Sigmoid colon (tissue), 6 donors: ENCODE measurements at regions not wholly inside any gene's neighbourhood (a gene's known extent, or its start where the extent isn't known, plus 50 kb on each side); places are given as distances from the start of the nearest gene placed in this dataset.

Source experiments
- DNase-seq: peaks from one replicate; pipeline ENCODE4 v3.0.0-alpha.2; 2019
- H3K27ac ChIP-seq, 4 donors: fragments of 200-600 bp; sonication (generic); one replicate each; pipeline ENCODE4 v1.5.1; 2016 to 2019; ENCODE audit warnings: mild to moderate bottlenecking in 1 of 4
- H3K27me3 ChIP-seq, 3 donors: fragments of 200-600 bp; sonication (generic); one replicate each; pipeline ENCODE4 v1.5.1; 2019; ENCODE audit warnings: mild to moderate bottlenecking in 1 of 3
- H3K36me3 ChIP-seq, 4 donors: fragments of 200-600 bp; sonication (generic); one replicate each; pipeline ENCODE4 v1.5.1; 2016 to 2019
- H3K4me1 ChIP-seq, 4 donors: fragments of 200-600 bp; sonication (generic); one replicate each; pipeline ENCODE4 v1.5.1; 2017 to 2019
- H3K4me3 ChIP-seq, 4 donors: fragments of 200-600 bp; sonication (generic); one replicate each; pipeline ENCODE4 v1.5.1; 2017 to 2019; ENCODE audit warnings: mild to moderate bottlenecking in 2 of 4, moderate library complexity in 1 of 4
- H3K9me3 ChIP-seq, 4 donors: fragments of 200-600 bp in 3 of 4; sonication (generic) in 3 of 4; one replicate each; pipeline versions ENCODE4 v1.5.1 to v1.6.1; 2013 to 2019
- EP300 ChIP-seq, 4 donors: sonication (generic); formaldehyde crosslinking; IDR thresholded peaks; one replicate each; pipeline ENCODE4 v1.6.1; 2017; ENCODE audit warnings: antibody characterized with exemption in 4 of 4
- POLR2A ChIP-seq, 2 donors: fragments of 450-650 bp; IDR thresholded peaks; one replicate each; pipeline ENCODE4 v1.6.1; 2016; ENCODE audit warnings: antibody characterized with exemption in 2 of 2, mild to moderate bottlenecking in 2 of 2, moderate library complexity in 2 of 2
- POLR2AphosphoS5 ChIP-seq, 4 donors: sonication (generic); formaldehyde crosslinking; IDR thresholded peaks; one replicate each; pipeline ENCODE4 v1.6.1; 2017; ENCODE audit warnings: antibody characterized with exemption in 4 of 4
- WGBS, 2 donors: extraction: QIAGEN DNeasy Blood & Tissue Kit; methylation state at CpG; one replicate each; pipeline ENCODE4 v1.1.7; 2013; 5-methylcytosine and 5-hydroxymethylcytosine counted together
- intact Hi-C: fragments of 100-400 bp; cut with DNase I; formaldehyde crosslinking; loops from one replicate; pipeline ENCODE4 v1.15.1; 2023
- TF ChIP-seq, protein P1 (sequence below), 4 experiments: fragments of 450-650 bp in 3 of 4; fragments of 200-600 bp in 1 of 4; IDR thresholded peaks; one replicate each; pipeline ENCODE4 v1.5.1; 2016 to 2019; ENCODE audit warnings: antibody characterized with exemption in 4 of 4, mild to moderate bottlenecking in 3 of 4, moderate library complexity in 2 of 4
- donor health status: healthy with polysubstance abuse.
- donor health status: healthy.

DNA sequence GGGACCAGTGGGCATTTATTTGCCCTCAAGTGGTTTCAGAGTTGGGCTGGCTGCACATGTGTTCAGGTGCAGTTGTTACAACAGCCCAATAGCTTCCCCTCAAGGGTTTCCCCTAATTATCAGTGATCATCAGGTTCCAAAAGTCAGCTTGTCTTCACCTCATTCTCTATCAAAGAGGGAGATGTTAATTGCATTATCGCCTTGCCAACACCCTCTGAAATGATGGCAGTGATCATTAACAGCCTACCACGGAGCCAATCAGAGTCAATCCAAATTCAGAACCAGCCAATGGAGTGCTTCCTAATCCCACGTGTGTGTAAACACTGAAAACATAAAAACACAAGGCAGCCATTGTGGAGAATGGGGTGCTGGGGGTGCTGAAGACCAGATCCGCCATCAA lies 248.4 kb upstream of the ZNF507 start:
- no peak for DNase-seq

DNA sequence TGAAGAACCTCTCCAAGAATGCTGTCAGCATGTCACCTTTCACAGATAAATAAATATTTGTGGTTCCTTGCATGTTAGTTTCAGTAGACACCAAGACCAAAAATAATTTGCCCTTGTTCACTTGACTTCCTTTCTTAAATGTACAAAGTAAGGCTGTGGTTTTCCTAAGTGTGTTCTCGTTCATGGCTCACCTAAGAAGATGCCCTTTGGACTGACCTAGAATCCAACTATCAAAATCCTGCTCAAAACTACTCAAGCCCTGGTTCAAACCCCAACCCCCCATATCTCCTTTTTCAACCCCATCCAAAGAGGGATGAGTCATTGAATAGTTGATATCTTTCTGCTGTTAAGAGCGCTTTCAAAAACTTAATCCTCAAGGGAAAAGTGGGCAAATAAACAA lies 247.8 kb upstream of the ZNF507 start:
- no peak for DNase-seq
- TF ChIP-seq EP300 (IDR thresholded peaks at IDR 0.05): no peak
- TF ChIP-seq, protein P1, sequence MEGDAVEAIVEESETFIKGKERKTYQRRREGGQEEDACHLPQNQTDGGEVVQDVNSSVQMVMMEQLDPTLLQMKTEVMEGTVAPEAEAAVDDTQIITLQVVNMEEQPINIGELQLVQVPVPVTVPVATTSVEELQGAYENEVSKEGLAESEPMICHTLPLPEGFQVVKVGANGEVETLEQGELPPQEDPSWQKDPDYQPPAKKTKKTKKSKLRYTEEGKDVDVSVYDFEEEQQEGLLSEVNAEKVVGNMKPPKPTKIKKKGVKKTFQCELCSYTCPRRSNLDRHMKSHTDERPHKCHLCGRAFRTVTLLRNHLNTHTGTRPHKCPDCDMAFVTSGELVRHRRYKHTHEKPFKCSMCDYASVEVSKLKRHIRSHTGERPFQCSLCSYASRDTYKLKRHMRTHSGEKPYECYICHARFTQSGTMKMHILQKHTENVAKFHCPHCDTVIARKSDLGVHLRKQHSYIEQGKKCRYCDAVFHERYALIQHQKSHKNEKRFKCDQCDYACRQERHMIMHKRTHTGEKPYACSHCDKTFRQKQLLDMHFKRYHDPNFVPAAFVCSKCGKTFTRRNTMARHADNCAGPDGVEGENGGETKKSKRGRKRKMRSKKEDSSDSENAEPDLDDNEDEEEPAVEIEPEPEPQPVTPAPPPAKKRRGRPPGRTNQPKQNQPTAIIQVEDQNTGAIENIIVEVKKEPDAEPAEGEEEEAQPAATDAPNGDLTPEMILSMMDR (IDR thresholded peaks at IDR 0.05): no peak
- TF ChIP-seq POLR2A (IDR thresholded peaks at IDR 0.05): no peak
- TF ChIP-seq POLR2AphosphoS5 (IDR thresholded peaks at IDR 0.05): no peak
- Histone ChIP-seq H3K36me3 (no peaks in the 10 kb centered on the region), H3K4me1 (no peaks in the 10 kb centered on the region), H3K4me3 (no peak overlapping the region), H3K27me3 (peaks cover 0 to under 1% (median 0%) of the 10 kb centered on the region in 3 donors), H3K9me3 (no peaks in the 10 kb centered on the region), H3K27ac (no peak overlapping the region)
- intact Hi-C loops: no loop called here
- WGBS, 2 donors: 52 to 63% methylated on average over 2 of the region's 2 CpGs

More for the DNA sequence above, 248.4 kb upstream of the ZNF507 start:
- H3K4me1 ChIP-seq: no peaks in the 10 kb centered on the region
- intact Hi-C loops: no loop called here
- no peak overlapping the region for H3K27ac ChIP-seq
- no peaks in the 10 kb centered on the region for H3K9me3 ChIP-seq
- TF ChIP-seq, protein P1 (IDR thresholded peaks at IDR 0.05): no peak
- TF ChIP-seq POLR2A (IDR thresholded peaks at IDR 0.05): no peak
- no peak for TF ChIP-seq POLR2AphosphoS5 (IDR thresholded peaks at IDR 0.05)
- TF ChIP-seq EP300 (IDR thresholded peaks at IDR 0.05): no peak
- WGBS, 2 donors: 72 to 80% methylated on average over 4 of the region's 4 CpGs
- no peaks in the 10 kb centered on the region for H3K36me3 ChIP-seq
- H3K27me3 ChIP-seq: no peaks in the 10 kb centered on the region
- no peak overlapping the region for H3K4me3 ChIP-seq

DNA sequence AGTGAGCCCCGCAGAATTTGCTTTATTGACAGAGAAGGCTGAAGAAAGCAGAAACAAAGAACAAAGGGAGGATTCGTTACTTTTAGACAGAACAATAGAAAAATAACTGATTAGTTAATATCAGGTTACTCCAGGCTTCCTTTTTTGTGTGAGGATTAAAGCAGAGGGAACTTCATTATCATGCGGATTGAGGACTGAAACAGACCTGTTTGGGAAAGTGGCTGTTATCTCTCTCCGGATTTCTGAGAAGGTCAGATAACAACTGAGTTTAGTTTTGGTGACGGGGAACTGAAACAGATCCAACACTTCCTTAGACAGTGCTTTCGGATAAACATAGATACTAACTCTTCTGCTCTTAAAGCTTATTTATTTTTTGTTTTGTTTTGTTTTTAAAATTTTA lies 246.4 kb upstream of the ZNF507 start:
- DNase-seq: no peak
- TF ChIP-seq, protein P1 (IDR thresholded peaks at IDR 0.05): no peak
- TF ChIP-seq EP300 (IDR thresholded peaks at IDR 0.05) (no peak), POLR2A (IDR thresholded peaks at IDR 0.05) (no peak), POLR2AphosphoS5 (IDR thresholded peaks at IDR 0.05) (no peak)
- Histone ChIP-seq H3K27me3 (peaks cover 0 to 13% (median 0%) of the 10 kb centered on the region in 3 donors), H3K4me1 (no peaks in the 10 kb centered on the region), H3K4me3 (no peak overlapping the region), H3K9me3 (no peaks in the 10 kb centered on the region), H3K36me3 (no peaks in the 10 kb centered on the region), H3K27ac (no peak overlapping the region)
- 39 to 40% methylated on average over 6 of the region's 6 CpGs for WGBS, 2 donors
- intact Hi-C loops: no loop called here

DNA sequence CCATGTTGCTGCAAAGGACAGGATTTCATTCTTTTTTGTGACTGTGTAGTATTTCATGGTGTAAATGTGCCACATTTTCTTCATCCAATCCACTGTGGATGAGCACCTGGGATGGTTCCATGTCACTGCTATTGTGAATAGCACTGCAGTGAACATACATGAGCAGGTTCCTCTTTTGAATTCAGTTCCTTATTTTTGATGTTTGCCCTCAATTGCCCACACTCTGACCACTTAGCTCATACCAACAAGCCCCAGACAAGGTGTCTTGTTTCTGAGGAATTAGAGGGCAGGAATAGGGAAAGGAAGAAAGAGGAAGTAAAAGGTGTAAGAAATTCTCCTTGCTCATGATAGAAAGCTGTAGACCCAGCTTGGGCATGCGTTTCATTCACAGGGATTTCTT lies 244.2 kb upstream of the ZNF507 start:
- peaks cover 0 to 13% (median 0%) of the 10 kb centered on the region in 3 donors for H3K27me3 ChIP-seq
- H3K36me3 ChIP-seq: no peaks in the 10 kb centered on the region
- intact Hi-C loops: no loop called here
- no peak for TF ChIP-seq POLR2AphosphoS5 (IDR thresholded peaks at IDR 0.05)
- no peak for DNase-seq
- no peaks in the 10 kb centered on the region for H3K4me1 ChIP-seq
- H3K27ac ChIP-seq: no peak overlapping the region
- no peak overlapping the region for H3K4me3 ChIP-seq
- H3K9me3 ChIP-seq: no peaks in the 10 kb centered on the region
- 84 to 93% methylated on average over 1 of the region's 1 CpG for WGBS, 2 donors

DNA sequence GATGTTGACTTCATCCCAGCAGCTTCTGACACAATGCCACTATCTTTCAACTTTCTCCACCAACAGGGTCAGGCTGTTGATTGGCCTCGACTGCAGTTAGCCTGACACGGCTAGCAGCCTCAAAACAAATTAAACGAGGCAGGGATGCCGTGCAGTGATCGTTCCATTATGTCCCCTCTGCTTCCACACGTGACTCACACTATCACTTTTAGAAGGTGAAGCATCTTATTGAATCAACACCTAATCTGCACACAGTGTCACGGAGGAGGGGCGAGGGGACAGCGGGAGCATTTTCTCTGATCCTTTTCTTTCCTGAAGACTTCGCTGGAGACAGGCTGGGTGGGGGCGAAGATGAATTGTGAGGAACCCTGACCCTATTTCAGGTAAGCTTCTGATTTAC lies 241.9 kb upstream of the ZNF507 start:
- intact Hi-C loops: no loop called here
- peaks cover 0 to 13% (median 0%) of the 10 kb centered on the region in 3 donors for H3K27me3 ChIP-seq
- WGBS, 2 donors: 60 to 76% methylated on average over 11 of the region's 11 CpGs
- H3K4me1 ChIP-seq: no peaks in the 10 kb centered on the region
- no peaks in the 10 kb centered on the region for H3K36me3 ChIP-seq
- no peak for DNase-seq
- H3K9me3 ChIP-seq: no peaks in the 10 kb centered on the region
- no peak for TF ChIP-seq POLR2AphosphoS5 (IDR thresholded peaks at IDR 0.05)
- TF ChIP-seq, protein P1 (IDR thresholded peaks at IDR 0.05): no peak
- TF ChIP-seq EP300 (IDR thresholded peaks at IDR 0.05): no peak
- TF ChIP-seq POLR2A (IDR thresholded peaks at IDR 0.05): no peak
- no peak overlapping the region for H3K27ac ChIP-seq
- no peak overlapping the region for H3K4me3 ChIP-seq
